Keratinocyte (primary cell): ENCODE measurements at regions not wholly inside any gene's neighbourhood (a gene's known extent, or its start where the extent isn't known, plus 50 kb on each side); places are given as distances from the start of the nearest gene placed in this dataset.

Source experiments
- DNase-seq: peaks from one replicate; pipeline ENCODE4 v3.0.0-alpha.2; 2011; ENCODE audit warnings: low read depth, missing footprints, low spot score
- FAIRE-seq: peaks from 2 replicates; lab custom pipeline; 2011; peaks lifted over from hg19 to GRCh38; lab: Jason Lieb, UNC
- H2AFZ ChIP-seq: 2 replicates; pipeline ENCODE4 v1.6.0; 2012; ENCODE audit warnings: low read length, control low read depth, inconsistent platforms; ENCODE audit not compliant: control insufficient read depth
- H3K27ac ChIP-seq: 2 replicates; pipeline ENCODE4 v1.5.1; 2011; ENCODE audit warnings: low read length; ENCODE audit not compliant: control insufficient read depth, insufficient read depth
- H3K27me3 ChIP-seq: 3 replicates; pipeline ENCODE4 v1.6.0; 2011; ENCODE audit warnings: low read length; ENCODE audit not compliant: control insufficient read depth, insufficient read depth; ENCODE audit errors: extremely low read depth
- H3K36me3 ChIP-seq, 2 experiments: 2 replicates in 1 of 2; 3 replicates in 1 of 2; pipeline ENCODE4 v1.5.1; 2011; ENCODE audit warnings: low read length in 2 of 2, mild to moderate bottlenecking in 1 of 2; ENCODE audit not compliant: control insufficient read depth in 2 of 2, insufficient read depth in 2 of 2; ENCODE audit errors: extremely low read depth in 1 of 2
- H3K4me1 ChIP-seq: 3 replicates; pipeline ENCODE4 v1.5.1; 2011; ENCODE audit warnings: low read length; ENCODE audit not compliant: control insufficient read depth, insufficient read depth; ENCODE audit errors: extremely low read depth
- H3K4me2 ChIP-seq: 3 replicates; pipeline ENCODE4 v1.6.0; 2011; ENCODE audit warnings: low read depth, low read length; ENCODE audit not compliant: control insufficient read depth, insufficient read depth; ENCODE audit errors: extremely low read depth
- H3K4me3 ChIP-seq, 3 experiments: fragments of 200-600 bp in 1 of 3; sonication (generic) in 1 of 3; 2 replicates in 2 of 3; 3 replicates in 1 of 3; pipeline ENCODE4 v1.5.1; 2011 to 2016; ENCODE audit warnings: low read length in 3 of 3, mild to moderate bottlenecking in 3 of 3, control low read depth in 2 of 3, inconsistent platforms in 1 of 3, low read depth in 1 of 3, mixed read lengths in 1 of 3, mixed run types in 1 of 3, moderate library complexity in 1 of 3; ENCODE audit not compliant: control insufficient read depth in 2 of 3, insufficient read depth in 2 of 3; ENCODE audit errors: extremely low read depth in 1 of 3
- H3K79me2 ChIP-seq: 2 replicates; pipeline ENCODE4 v1.6.0; 2012; ENCODE audit warnings: low read length; ENCODE audit not compliant: control insufficient read depth, insufficient read depth
- H3K9ac ChIP-seq: 3 replicates; pipeline ENCODE4 v1.6.0; 2011; ENCODE audit warnings: low read length; ENCODE audit not compliant: control insufficient read depth, insufficient read depth; ENCODE audit errors: extremely low read depth
- H3K9me1 ChIP-seq: 3 replicates; pipeline ENCODE4 v1.6.0; 2011; ENCODE audit warnings: low read length; ENCODE audit not compliant: control insufficient read depth, insufficient read depth; ENCODE audit errors: extremely low read depth
- H3K9me3 ChIP-seq: 2 replicates; pipeline ENCODE4 v1.5.1; 2012; ENCODE audit warnings: low read depth, low read length; ENCODE audit not compliant: control insufficient read depth
- H4K20me1 ChIP-seq: 3 replicates; pipeline ENCODE4 v1.6.0; 2011; ENCODE audit warnings: low read length; ENCODE audit not compliant: control insufficient read depth, insufficient read depth; ENCODE audit errors: extremely low read depth
- CTCF ChIP-seq, 3 experiments: IDR thresholded peaks in 1 of 3; conservative IDR thresholded peaks in 1 of 3; optimal IDR thresholded peaks in 1 of 3; 2 replicates in 2 of 3; 3 replicates in 1 of 3; pipeline versions ENCODE3 to v1.5.1; 2011; ENCODE audit warnings: low read length in 3 of 3, mild to moderate bottlenecking in 3 of 3, moderate library complexity in 2 of 3, control low read depth in 1 of 3, inconsistent platforms in 1 of 3; ENCODE audit not compliant: insufficient read depth in 2 of 3; ENCODE audit errors: extremely low read depth in 1 of 3
- EZH2 ChIP-seq: IDR thresholded peaks from one replicate; pipeline ENCODE4 v1.6.1; 2012; ENCODE audit warnings: inconsistent platforms, mild to moderate bottlenecking, low read length, moderate library complexity
- dilution Hi-C: fragments of 300-500 bp; cut with MboI; formaldehyde crosslinking; loops from one replicate; pipeline ENCODE4 v1.7.0; 2020; ENCODE audit warnings: low sequenced_read_pairs; ENCODE audit not compliant: extremely low pct_ligation_motif_present

- Histone ChIP-seq H3K27me3 (no peaks in the 10 kb centered on the region), H3K9ac (no peak overlapping the region), H3K4me3 (no peak overlapping the region), H3K36me3 (no peaks in the 10 kb centered on the region), H4K20me1 (no peaks in the 10 kb centered on the region), H3K27ac (no peak overlapping the region), H3K4me1 (peaks cover 10% of the 10 kb centered on the region), H3K9me3 (no peaks in the 10 kb centered on the region), H3K9me1 (no peaks in the 10 kb centered on the region), H3K79me2 (no peaks in the 10 kb centered on the region), H2AFZ (no peak overlapping the region), H3K4me2 (no peak overlapping the region)
- no peak for DNase-seq
- TF ChIP-seq CTCF (optimal IDR thresholded peaks at IDR 0.05 in 1 of 3, IDR thresholded peaks at IDR 0.05 in 1 of 3, conservative IDR thresholded peaks at IDR 0.05 in 1 of 3; ENCODE audit: extremely low read depth in 1 of 3, insufficient read depth in 2 of 3, low read length in 3 of 3) = no peak
- no peak for TF ChIP-seq EZH2
- FAIRE-seq = no peak
- dilution Hi-C loops = no loop called here
These were observed 119.8 kb downstream of the C9orf50 start for GRCh38 chr9:129500863-129501770.

GRCh38 chr9:129500161-129500862 lies 120.6 kb downstream of the C9orf50 start:
- no peak for TF ChIP-seq EZH2
- no peak for TF ChIP-seq CTCF (optimal IDR thresholded peaks at IDR 0.05 in 1 of 3, IDR thresholded peaks at IDR 0.05 in 1 of 3, conservative IDR thresholded peaks at IDR 0.05 in 1 of 3; ENCODE audit: extremely low read depth in 1 of 3, insufficient read depth in 2 of 3, low read length in 3 of 3)
- no peak overlapping the region for H3K4me2 ChIP-seq
- no peak overlapping the region for H3K4me3 ChIP-seq
- H3K9ac ChIP-seq = no peak overlapping the region
- H3K4me1 ChIP-seq = peaks cover 18% of the 10 kb centered on the region
- no peaks in the 10 kb centered on the region for H4K20me1 ChIP-seq
- no peaks in the 10 kb centered on the region for H3K9me3 ChIP-seq
- no peaks in the 10 kb centered on the region for H3K9me1 ChIP-seq
- no peak overlapping the region for H3K27ac ChIP-seq
- no peaks in the 10 kb centered on the region for H3K27me3 ChIP-seq
- H2AFZ ChIP-seq = no peak overlapping the region
- DNase-seq (no peak), FAIRE-seq (no peak)
- dilution Hi-C loops = no loop called here
- H3K79me2 ChIP-seq = no peaks in the 10 kb centered on the region
- H3K36me3 ChIP-seq = no peaks in the 10 kb centered on the region
